NCI-H748 (cell line): ENCODE measurements at regions not wholly inside any gene's neighbourhood (a gene's known extent, or its start where the extent isn't known, plus 50 kb on each side); places are given as distances from the start of the nearest gene placed in this dataset.
"Not testable (repeated sequence)": the region's sequence is repeated elsewhere in the genome, so short reads cannot be mapped to it uniquely, and the experiment has no call there.

Experiments
- DNase-seq: peaks from one replicate; lab custom pipeline; 2025; ENCODE audit not compliant: unreplicated experiment; lab: John Stamatoyannopoulos, UW

DNA sequence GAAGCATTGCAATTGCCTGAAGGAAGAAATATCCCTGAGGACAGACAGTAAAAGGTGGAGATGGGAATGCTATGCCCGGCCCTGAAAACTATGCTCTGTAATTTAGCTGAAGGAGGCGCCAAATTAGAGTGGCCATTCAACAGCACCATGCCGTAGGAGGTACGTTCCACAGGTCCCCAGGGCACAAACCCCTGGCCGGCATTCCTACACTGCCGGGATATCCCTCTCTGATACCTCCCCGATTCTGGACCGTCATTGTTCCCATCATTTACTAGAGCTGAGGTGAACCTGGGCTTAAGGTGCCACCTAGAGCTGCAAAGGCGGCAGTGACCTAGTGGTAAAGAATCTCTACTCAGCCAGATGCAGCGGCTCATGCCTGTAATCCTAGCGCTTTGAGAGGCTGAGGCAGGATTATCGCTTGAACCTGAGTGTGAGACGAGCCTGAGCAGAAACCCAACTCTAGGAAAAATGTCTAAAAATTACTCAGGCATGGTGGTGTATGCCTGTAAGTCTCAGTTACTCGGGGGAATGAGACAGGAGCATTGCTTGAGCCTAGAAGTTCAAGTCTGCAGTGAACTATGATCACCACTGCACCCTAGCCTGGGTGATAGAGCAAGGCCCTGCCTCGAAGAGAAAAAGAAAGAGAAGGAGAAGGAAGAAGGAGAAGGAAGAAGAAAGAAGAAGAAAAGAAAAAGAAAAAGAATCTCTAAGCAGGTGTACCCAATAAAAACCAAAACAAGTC is 53.0 kb upstream of the TNKS2 start:
- peak; percentile 43 for DNase-seq

DNA sequence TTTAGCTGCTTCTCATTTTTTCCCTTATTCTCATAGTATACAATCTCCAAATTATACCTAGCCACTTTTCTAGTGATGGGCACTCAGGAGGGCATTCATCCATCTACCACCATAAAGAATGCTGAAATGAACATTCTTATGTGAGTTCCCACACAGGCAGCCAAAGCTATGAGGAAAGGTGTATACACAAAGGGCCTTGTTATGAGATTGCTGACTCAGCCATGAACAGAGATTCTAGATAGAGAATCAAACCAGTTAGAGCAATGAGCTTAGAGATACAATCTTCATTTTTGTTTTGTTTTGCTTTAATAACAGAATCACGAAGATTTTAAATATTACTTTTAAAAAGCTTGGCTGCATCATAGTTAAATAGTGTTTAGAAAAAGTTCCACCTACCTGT is 54.8 kb upstream of the TNKS2 start:
- DNase-seq = no peak

DNA sequence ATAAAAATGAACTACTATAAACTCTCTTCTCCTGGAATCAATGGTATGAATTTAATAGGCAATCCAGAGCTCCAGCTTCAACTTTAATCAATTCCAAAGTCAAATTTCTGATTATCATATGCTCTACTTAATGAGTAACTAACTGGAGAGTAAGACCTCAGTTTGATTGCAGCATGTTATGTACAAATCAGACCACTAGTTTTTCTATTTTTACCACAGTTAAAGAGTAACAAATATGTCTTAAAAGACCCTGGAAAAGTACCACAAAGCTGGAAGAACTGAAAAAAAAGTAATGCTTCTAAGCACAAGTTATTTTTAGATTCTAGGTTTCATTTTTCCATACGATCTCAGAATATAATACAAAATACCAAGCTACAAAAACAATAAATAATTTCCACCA is 56.0 kb upstream of the TNKS2 start:
- DNase-seq = no peak

DNA sequence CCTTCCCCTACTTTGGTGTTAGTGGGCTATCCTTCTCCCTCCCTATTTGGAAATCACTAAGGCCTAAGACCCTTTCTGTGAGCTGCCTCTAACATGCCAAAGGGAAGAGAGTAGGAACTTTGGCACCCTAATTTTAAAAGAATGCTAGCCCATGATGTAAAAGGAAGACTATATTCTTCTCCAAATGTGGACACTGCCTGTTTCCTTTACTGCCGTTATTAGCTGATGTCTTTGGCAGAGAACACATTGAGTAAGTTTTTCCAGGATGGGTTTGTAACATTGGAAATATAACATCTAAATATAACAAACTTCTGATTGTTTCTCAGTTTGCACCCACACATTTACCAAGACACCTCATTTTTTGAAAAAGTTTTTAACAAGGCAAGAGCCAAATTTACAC is 56.9 kb upstream of the TNKS2 start:
- DNase-seq = no peak

DNA sequence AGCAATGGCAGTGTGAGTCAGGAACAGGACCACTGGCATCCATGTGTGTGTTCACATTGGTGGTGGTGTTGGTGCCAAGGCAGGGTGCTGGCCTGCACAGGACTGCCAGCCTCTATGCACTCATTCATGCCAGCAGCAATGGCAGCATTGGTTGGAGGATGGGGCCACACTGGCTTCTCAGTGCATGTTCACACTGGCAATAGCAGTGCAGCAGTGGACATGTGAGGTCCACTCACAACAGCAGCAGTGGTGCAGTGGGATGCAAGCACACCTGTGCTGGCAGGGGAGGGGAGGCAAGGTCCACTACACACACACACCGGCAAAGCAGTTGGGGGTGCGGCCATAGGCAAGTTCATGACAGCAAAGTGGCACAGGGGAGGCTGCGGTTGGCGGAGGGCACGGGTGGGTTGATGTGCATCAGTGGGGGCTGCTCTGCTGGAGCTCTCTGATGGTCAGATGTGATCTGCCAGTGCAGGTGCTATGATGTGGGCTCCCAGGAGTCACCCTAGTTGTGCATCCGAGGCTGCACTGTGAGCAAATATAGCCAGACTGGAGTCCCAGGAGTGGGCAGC is 57.8 kb upstream of the TNKS2 start:
- DNase-seq = no peak

DNA sequence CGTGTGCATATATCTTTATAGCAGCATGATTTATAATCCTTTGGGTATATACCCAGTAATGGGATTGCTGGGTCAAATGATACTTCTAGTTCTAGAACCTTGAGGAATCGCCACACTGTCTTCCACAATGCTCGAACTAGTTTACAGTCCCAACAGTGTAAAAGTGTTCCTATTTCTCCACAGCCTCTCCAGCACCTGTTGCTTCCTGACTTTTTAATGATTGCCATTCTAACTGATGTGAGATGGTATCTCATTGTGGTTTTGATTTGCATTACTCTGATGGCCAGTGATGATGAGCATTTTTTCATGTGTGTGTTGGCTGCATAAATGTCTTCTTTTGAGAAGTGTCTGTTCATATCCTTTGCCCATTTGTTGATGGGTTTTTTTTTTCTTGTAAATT is 66.0 kb upstream of the TNKS2 start:
- DNase-seq = not testable (repeated sequence)

DNA sequence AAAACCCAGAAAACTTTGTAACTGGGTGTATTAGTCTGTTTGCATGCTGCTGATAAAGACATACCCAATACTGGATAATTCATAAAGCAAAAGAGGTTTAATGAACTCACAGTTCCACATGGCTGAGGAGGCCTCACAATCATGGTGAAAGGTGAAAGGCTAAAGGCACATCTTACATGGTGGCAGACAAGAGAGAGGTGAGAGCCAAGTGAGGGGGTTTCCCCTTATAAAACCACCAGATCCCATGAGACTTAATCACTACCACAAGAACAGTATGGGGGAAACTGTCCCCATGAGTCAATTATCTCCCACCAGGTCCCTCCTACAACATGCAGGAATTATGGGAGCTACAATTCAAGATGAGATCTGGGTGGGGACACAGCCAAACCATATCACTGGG is 68.9 kb upstream of the TNKS2 start:
- not testable (repeated sequence) for DNase-seq

DNA sequence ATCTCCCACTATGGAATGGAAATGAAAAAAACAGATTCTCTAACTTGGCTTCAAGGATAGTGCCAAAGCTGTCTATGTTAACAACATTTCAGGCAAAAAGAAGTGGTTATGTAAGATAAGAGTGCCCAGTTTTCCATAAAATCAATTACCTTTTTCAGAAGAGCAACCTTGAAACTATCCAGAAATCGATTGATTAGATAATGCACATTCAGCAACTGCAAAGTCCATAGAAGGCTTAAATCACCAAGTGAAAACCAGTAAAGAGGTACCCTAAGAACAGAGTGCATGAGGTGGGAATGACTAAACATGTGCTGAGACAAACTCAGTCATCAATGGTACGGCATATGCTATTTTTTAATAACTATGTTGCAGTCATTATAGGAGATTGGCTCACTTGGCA is 71.9 kb upstream of the TNKS2 start:
- no peak for DNase-seq

DNA sequence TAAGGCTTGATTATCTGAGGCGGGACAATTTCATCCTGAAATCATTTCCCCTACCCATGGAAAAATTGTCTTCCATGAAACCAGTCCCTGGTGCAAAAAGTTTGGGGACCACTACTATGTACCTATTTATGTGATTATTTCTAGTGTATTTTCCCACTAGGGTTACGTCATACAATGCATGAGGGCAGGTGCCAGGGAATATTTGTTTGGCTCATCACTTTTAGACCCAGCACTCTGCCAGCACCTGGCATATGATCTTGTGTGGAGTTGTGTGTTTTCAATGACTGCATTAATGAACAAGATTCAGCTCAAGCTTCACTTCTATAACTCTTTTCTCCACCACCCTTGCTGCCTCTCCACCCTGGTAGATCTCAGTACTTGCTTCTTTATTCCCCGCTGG is 73.3 kb upstream of the TNKS2 start:
- no peak for DNase-seq

DNA sequence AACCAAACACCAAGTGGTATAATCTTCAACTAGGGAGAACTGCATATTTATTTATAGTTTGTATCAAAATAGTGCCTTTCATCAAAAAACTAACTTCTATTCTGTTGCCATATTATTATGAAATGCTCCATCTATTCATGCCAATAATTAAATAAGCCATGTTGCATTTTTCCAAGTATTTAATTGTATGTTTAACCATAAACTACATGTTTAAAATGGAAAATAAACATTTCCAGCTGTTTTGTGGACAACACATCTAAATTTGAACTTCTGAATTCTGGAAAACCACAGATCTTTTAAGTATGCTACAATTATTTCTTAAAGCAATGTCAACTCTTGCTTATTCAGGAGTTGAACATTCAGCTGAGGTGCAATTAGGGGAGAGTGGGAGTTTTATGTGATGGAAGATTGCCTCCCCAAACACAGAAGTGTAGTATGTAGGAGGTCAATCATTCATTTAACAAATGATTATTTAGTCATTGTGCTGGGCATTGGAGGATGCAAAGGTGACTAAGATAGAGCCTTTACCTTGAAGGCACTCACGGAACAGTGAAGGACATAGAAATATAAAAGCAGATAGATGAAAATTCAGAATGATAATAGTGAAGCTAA is 80.7 kb upstream of the PPP1R3C start:
- no peak for DNase-seq

DNA sequence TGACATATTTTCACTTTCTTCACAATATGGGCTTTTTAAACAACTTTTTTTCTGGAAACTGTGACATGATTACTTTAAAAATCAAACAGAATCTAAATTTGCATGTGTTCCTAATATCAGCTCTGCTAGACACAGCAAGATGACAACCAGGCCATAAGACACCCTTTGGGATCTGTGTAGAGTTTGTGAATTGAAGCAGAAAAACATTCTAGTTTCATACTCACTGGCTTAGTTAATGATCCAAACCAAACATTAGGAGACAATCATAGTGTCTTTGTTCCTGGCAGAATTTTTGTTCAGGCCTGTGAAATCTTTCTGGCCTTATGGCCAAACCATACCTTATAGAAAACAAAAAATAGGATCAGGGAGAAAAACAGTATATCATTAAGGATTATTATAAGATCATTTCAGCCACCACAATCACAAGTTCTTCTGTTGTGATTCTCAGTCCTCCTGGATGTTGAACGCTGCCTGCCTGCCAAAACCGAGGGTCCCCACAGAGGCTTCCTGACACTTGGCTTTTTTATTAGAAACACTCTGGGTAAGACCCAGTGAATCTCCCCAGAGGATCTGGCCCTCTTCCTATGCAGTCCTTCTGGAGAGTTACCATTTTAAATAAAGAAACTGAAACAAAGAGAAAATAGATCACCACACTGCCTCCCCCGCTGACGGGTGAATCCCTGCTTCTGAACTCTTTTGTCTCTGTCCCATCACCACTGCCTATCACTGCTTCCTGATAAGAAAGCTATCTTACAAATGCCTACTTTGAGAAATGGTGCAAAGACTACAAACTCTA is 79.2 kb upstream of the PPP1R3C start:
- DNase-seq = no peak

DNA sequence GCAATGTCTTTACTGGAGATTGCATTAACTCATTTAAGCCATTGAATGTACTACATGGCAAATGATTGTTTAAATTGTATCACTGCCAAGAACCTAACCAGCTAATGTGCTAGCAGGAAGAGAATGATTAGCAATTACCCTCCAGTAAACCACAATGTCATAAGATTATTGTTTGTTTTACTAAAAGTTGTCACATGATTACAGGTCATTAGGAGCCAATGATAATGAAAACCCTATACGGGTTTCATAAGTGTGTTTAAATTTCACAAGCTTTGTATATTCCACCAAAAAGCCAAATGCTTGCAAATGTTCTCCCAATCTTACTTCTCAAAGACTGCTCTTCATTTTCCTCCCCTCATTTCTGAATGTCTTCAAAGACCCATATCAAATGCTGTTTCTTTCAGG is 76.5 kb upstream of the PPP1R3C start:
- DNase-seq = peak; percentile 81

DNA sequence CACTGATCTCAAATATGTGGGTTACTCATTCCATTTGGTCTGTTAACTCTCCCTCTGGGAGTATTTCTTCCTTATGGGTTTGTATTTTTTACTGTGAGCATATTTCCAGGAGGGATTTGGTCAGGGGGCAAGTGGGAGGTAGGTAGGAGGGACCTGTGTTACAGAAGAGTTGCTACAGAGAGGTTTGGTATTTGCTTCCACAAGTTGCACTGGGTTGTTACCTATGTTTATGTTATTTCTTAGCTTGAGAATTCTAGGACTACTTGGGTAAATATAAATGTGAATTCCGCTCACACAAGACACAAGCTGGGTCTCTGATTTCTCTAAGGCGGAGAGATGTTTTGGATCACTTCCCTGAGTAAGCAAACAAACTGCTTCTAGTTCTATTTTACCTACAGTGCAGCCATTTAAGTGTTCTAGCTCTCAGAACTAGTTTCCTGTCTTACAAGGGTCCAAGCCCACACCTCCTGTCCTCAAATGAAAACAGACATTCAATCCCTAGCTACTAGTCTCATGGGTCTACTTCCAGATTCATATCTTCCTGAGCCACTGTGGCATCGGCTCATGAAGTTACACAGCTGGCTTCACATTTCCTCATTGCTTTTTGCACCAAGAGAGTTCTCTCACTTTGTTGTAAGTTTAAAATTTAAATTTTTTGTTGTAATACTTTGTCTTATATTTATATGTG is 75.4 kb upstream of the PPP1R3C start:
- DNase-seq = no peak

DNA sequence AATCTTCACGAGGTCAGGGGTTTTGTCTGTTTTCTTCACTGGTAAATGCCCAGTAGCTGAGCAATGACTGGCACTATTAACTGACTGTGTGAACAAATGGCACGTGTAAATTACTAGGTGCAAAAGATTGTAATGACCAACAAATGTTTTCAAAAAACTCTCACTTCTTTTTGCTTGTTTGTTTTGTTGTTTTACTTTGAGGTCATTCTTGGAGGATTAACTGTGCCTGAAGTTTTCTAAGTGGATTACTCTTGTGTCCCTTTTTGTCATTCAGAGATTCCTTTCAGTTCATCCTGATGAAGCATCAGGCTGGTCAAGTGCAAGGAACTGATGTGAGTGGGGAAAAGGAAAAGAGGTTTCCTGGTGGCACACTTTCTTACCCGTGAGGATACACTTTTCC is 74.4 kb upstream of the PPP1R3C start:
- DNase-seq = no peak

DNA sequence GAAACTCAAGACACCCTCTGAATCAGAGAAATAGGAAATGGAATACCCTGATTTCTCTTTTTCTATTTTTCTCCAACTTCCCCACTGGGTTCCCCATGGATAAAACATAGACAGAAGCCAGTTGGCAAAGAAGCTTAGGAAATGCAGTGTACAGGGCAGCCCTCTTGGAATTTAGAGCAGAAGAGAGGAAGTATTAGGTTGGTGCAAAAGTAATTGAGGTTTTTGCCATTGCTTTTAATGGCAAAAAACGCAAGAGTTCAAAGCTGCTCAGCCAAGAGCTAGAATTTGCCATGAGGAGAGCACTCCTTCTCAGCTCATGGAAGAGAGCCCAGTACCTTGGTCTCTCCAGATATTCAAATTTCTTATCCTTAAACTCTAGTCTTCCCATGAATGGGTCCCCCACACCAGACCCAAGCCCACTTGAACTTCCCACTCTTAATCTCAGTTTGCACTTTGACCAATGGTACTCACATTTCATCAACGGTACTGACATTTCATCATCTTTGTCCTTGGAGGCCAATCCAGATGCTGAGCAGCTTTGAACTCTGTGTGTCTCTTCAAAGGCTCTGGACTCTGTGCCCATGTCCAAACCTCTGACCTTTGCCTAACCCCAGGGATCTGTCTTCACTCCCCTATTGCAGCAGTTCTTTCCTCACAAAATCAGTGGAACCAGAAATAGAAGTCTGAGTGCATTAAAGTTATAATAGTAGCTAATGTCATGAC is 73.2 kb upstream of the PPP1R3C start:
- no peak for DNase-seq

DNA sequence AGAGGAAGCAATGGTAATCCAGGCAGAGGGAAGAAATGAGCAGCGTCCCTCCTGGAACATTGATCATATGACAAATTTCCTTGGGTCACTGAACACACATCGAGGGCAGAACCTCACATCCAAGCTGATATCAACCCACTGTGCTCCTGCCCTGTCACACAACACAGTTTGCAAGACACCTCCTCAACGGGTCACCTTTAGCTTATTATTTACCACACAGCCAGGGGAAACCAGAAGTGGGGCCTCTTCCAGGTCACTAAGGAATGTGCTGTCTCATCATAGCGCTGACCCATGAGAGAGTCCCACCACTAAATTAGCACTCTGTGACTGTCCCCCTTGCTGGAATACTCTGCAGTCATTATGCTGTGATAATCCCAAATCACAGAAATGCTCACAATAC is 69.7 kb upstream of the PPP1R3C start:
- DNase-seq = no peak

DNA sequence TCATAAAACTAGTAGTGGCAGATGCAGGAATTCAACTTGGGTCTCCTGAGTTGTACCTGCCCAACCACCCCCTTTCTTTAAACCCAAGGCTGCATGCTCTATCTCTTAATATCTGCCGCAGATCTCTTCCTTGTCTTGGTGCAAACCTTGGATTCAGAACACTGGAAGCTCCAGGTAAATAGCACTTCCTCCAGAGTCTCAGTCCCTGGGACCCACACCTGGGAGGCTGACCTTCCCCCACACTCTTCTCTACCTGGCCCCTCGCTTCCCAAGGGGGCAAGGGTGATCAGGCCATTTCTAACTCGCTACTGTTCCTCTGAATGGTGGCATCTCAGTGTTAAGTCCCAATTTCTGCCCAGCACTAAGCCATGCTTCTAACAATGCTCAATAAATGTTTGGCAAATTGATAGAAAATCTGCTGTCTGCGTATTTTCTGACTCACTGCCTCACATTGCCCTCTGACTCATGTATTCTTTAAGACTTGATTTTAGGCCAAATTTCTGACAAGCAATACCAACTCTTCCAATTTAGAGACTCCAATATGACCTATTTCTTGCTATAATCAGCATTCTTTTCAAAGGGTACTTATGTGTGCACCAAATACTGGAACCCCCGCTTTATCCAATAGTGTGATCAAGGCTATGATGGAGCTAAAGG is 68.0 kb upstream of the PPP1R3C start:
- no peak for DNase-seq

DNA sequence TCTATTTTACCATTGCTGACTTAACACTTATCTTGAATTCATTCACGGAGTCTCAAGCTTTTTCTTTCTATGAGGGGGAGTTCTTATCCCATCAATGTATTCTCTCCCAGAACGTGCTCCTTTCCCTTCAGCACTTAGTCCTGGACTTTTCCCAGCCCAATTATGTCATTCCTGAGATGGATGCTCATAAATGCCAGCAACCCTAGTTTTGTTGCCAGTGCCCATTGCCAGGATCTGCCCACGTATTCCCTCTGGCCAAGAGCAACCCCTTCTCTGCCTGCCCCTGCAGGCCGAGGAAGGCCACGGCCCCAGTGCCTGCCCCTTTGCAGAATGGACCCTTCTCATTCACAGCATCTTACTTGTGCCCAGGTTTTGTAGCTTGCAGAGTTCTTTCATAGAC is 67.4 kb upstream of the PPP1R3C start:
- DNase-seq = no peak

DNA sequence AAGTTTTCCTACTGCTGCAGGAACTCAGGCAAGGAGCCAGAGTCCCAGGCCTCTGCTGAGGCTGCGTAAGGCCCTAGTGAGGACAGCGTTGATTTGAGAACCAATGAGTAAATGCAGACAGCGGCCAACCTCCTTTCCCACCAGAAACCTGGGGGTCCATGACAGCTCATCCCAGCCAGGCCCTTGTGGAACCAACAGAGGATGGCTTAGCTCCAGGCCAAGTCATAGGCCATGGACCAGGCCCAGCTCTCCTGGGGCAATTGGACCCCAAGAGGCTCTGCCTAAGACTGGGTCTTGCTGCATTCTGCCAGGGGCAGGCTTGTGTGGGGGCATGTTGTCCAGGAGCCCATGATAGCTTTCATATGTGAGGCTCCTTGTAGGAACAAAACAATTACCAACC is 65.4 kb upstream of the PPP1R3C start:
- DNase-seq = no peak

DNA sequence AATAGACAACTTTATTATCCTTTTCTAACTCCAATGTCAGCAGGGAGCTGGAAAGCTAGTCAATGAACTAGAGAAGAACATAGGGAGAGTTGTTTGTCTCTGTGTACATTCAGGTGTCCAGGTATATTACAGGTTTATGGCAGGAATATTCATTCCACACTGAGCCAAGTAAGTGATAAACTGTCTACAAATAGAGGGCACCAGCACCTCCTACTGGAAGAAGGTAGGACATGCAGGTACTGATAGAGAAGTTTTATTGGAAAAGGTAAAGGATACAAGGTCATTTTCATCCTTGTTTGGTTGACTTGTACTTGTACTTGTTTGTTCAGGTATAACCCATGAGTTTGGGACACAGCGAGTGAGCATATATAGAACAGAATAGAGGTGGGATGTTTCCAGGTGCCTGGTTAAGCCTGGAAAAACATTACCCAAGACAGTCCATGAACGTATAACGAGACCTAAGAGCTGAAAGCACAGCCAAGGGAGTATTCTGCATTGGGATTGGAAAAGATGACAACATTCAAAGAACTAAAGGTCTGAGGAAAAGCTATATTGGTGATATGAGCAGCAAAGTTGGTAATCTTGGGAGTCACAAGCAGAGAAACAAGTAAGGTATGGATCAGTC is 61.4 kb upstream of the PPP1R3C start:
- peak; percentile 42 for DNase-seq
